WI38 (cell line): ENCODE measurements at regions not wholly inside any gene's neighbourhood (a gene's known extent, or its start where the extent isn't known, plus 50 kb on each side); places are given as distances from the start of the nearest gene placed in this dataset.

Source experiments
- H3K4me3 ChIP-seq: 2 replicates; pipeline ENCODE4 v1.5.1; 2011; ENCODE audit warnings: low read depth, mild to moderate bottlenecking, control low read depth, low read length
- CTCF ChIP-seq: IDR thresholded peaks from 2 replicates; pipeline ENCODE4 v1.5.1; 2012; ENCODE audit warnings: low read depth, mild to moderate bottlenecking, control low read depth, low read length

GRCh38 chr7:112624416-112624815 is 143.6 kb downstream of the LSMEM1 start:
- H3K4me3 ChIP-seq: no peak overlapping the region
- no peak for TF ChIP-seq CTCF

- H3K4me3 ChIP-seq: no peak overlapping the region
- TF ChIP-seq CTCF: no peak
These were observed 149.8 kb downstream of the LSMEM1 start for GRCh38 chr7:112630565-112630964.

GRCh38 chr7:112634107-112634506 is 153.3 kb downstream of the LSMEM1 start:
- no peak overlapping the region for H3K4me3 ChIP-seq
- TF ChIP-seq CTCF: no peak

GRCh38 chr7:112635742-112636141 is 154.5 kb downstream of the TMEM168 start:
- H3K4me3 ChIP-seq: no peak overlapping the region
- TF ChIP-seq CTCF: no peak

- H3K4me3 ChIP-seq: no peak overlapping the region
- TF ChIP-seq CTCF: no peak
These were observed 151.4 kb downstream of the TMEM168 start for GRCh38 chr7:112638675-112639400.

- TF ChIP-seq CTCF: no peak
- no peak overlapping the region for H3K4me3 ChIP-seq
These were observed 149.5 kb downstream of the TMEM168 start for GRCh38 chr7:112640685-112641084.

- no peak for TF ChIP-seq CTCF
- H3K4me3 ChIP-seq: no peak overlapping the region
These were observed 143.4 kb downstream of the TMEM168 start for GRCh38 chr7:112646783-112647182.
